ENCODE measurements at regions not wholly inside any gene's neighbourhood (a gene's known extent, or its start where the extent isn't known, plus 50 kb on each side); places are given as distances from the start of the nearest gene placed in this dataset.

- H3K36me3 ChIP-seq (ENCODE audit: control insufficient read depth, insufficient read depth, low read length) = no peaks in the 10 kb centered on the region
- no peaks in the 10 kb centered on the region for H3K27me3 ChIP-seq (ENCODE audit: control insufficient read depth, insufficient read depth, low read length)
- H3K9me3 ChIP-seq (ENCODE audit: control insufficient read depth, low read depth, low read length) = no peaks in the 10 kb centered on the region
- H3K4me3 ChIP-seq (ENCODE audit: low read length) = no peak overlapping the region
- DNase-seq = no peak
- no CpG with 5 or more reads among the region's 1 CpG for WGBS (ENCODE audit: insufficient coverage, low lambda C conversion rate)
- H3K4me1 ChIP-seq (ENCODE audit: control insufficient read depth, insufficient read depth, low read length) = no peaks in the 10 kb centered on the region
- H3K27ac ChIP-seq (ENCODE audit: low read length) = no peak overlapping the region
Measured at GRCh38 chr5:87574106-87574505, 161.4 kb upstream of the CCNH start.

GRCh38 chr5:87572611-87573010 is 159.9 kb upstream of the CCNH start:
- H3K9me3 ChIP-seq (ENCODE audit: control insufficient read depth, low read depth, low read length) = no peaks in the 10 kb centered on the region
- WGBS (ENCODE audit: insufficient coverage, low lambda C conversion rate) = no CpG with 5 or more reads among the region's 8 CpGs
- H3K27ac ChIP-seq (ENCODE audit: low read length) = no peak overlapping the region
- no peak overlapping the region for H3K4me3 ChIP-seq (ENCODE audit: low read length)
- DNase-seq = no peak
- H3K27me3 ChIP-seq (ENCODE audit: control insufficient read depth, insufficient read depth, low read length) = no peaks in the 10 kb centered on the region
- no peaks in the 10 kb centered on the region for H3K4me1 ChIP-seq (ENCODE audit: control insufficient read depth, insufficient read depth, low read length)
- H3K36me3 ChIP-seq (ENCODE audit: control insufficient read depth, insufficient read depth, low read length) = no peaks in the 10 kb centered on the region

GRCh38 chr5:87572090-87572489 is 159.4 kb upstream of the CCNH start:
- Histone ChIP-seq H3K27me3 (ENCODE audit: control insufficient read depth, insufficient read depth, low read length) (no peaks in the 10 kb centered on the region), H3K4me3 (ENCODE audit: low read length) (no peak overlapping the region), H3K4me1 (ENCODE audit: control insufficient read depth, insufficient read depth, low read length) (no peaks in the 10 kb centered on the region), H3K36me3 (ENCODE audit: control insufficient read depth, insufficient read depth, low read length) (no peaks in the 10 kb centered on the region), H3K9me3 (ENCODE audit: control insufficient read depth, low read depth, low read length) (no peaks in the 10 kb centered on the region), H3K27ac (ENCODE audit: low read length) (no peak overlapping the region)
- DNase-seq = no peak
- no CpG with 5 or more reads among the region's 2 CpGs for WGBS (ENCODE audit: insufficient coverage, low lambda C conversion rate)

- Histone ChIP-seq H3K27ac (ENCODE audit: low read length) (no peak overlapping the region), H3K36me3 (ENCODE audit: control insufficient read depth, insufficient read depth, low read length) (no peaks in the 10 kb centered on the region), H3K9me3 (ENCODE audit: control insufficient read depth, low read depth, low read length) (no peaks in the 10 kb centered on the region), H3K27me3 (ENCODE audit: control insufficient read depth, insufficient read depth, low read length) (no peaks in the 10 kb centered on the region), H3K4me1 (ENCODE audit: control insufficient read depth, insufficient read depth, low read length) (no peaks in the 10 kb centered on the region), H3K4me3 (ENCODE audit: low read length) (no peak overlapping the region)
- DNase-seq = no peak
- WGBS (ENCODE audit: insufficient coverage, low lambda C conversion rate) = no CpG with 5 or more reads among the region's 1 CpG
Measured at GRCh38 chr5:87570366-87570765, 157.6 kb upstream of the CCNH start.

DNA sequence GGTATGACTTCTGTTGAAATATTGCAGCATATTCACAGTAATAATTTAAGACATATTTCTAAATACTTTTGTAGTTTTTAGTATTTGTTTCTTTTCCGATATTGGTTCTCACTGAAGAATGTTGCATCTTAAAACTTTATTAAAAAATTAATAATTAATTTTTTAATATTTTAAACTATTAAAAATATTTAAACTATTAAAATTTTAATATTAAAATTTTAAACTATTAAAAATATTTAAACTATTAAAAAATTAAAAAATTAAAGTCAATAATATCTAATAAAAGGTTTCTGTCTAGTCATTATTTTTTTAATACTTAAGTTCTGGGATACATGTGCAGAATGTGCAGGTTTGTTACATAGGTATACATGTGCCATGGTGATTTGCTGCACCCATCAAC is 149.3 kb upstream of the CCNH start:
- Histone ChIP-seq H3K27ac (ENCODE audit: low read length) (no peak overlapping the region), H3K36me3 (ENCODE audit: control insufficient read depth, insufficient read depth, low read length) (no peaks in the 10 kb centered on the region), H3K4me1 (ENCODE audit: control insufficient read depth, insufficient read depth, low read length) (no peaks in the 10 kb centered on the region), H3K9me3 (ENCODE audit: control insufficient read depth, low read depth, low read length) (no peaks in the 10 kb centered on the region), H3K27me3 (ENCODE audit: control insufficient read depth, insufficient read depth, low read length) (no peaks in the 10 kb centered on the region), H3K4me3 (ENCODE audit: low read length) (no peak overlapping the region)
- no peak for DNase-seq
- WGBS (ENCODE audit: insufficient coverage, low lambda C conversion rate) = 100% methylated on average over 1 of the region's 1 CpG

- Histone ChIP-seq H3K36me3 (ENCODE audit: control insufficient read depth, insufficient read depth, low read length) (no peaks in the 10 kb centered on the region), H3K4me1 (ENCODE audit: control insufficient read depth, insufficient read depth, low read length) (no peaks in the 10 kb centered on the region), H3K27me3 (ENCODE audit: control insufficient read depth, insufficient read depth, low read length) (no peaks in the 10 kb centered on the region), H3K4me3 (ENCODE audit: low read length) (no peak overlapping the region), H3K9me3 (ENCODE audit: control insufficient read depth, low read depth, low read length) (no peaks in the 10 kb centered on the region), H3K27ac (ENCODE audit: low read length) (no peak overlapping the region)
- no peak for DNase-seq
- no CpG with 5 or more reads among the region's 2 CpGs for WGBS (ENCODE audit: insufficient coverage, low lambda C conversion rate)
Measured at GRCh38 chr5:87560528-87560927, 147.8 kb upstream of the CCNH start.

DNA sequence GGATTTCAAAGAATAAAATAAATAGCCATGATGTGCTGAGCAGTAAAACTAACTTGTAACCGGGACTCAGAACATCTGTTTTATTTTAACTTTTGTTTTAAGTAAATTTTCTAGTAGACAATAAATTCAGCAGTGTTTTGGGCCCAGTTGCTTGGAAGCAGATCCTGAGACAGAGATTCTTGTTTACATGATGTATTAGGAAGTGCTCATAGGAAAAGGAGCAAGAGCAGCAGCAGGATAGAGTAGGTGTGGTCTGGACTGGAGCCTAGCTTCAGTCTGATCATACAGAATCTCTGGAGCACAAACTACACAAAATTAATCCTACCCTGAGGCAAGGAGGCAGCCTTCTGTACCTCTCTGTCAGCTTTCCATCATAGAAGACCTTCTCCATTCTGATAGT is 139.2 kb upstream of the CCNH start:
- H3K4me3 ChIP-seq (ENCODE audit: low read length) = no peak overlapping the region
- WGBS (ENCODE audit: insufficient coverage, low lambda C conversion rate) = no CpG with 5 or more reads among the region's 1 CpG
- H3K27ac ChIP-seq (ENCODE audit: low read length) = no peak overlapping the region
- H3K27me3 ChIP-seq (ENCODE audit: control insufficient read depth, insufficient read depth, low read length) = no peaks in the 10 kb centered on the region
- peak; percentile 1 to 4 for DNase-seq
- no peaks in the 10 kb centered on the region for H3K36me3 ChIP-seq (ENCODE audit: control insufficient read depth, insufficient read depth, low read length)
- H3K4me1 ChIP-seq (ENCODE audit: control insufficient read depth, insufficient read depth, low read length) = no peaks in the 10 kb centered on the region
- no peaks in the 10 kb centered on the region for H3K9me3 ChIP-seq (ENCODE audit: control insufficient read depth, low read depth, low read length)

DNA sequence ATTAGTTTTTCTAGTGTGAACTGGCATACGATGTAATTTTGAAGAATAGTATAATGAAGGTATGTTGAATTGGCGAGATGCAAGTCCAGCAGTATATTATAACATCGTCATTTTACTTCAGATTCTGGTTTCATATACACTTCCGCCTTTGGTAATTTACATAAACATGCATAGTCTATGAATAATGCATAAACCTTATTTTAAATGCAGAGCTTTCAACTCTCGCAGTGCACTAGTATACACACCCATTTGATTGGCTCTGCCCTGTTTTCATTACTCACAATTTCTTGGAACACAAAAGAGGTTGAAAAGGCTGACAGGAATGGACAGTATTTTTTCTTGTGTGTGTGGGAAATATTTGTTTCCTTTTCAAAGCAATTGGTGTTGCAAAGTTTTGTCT is 128.9 kb upstream of the CCNH start:
- 95% methylated on average over 3 of the region's 5 CpGs for WGBS (ENCODE audit: insufficient coverage, low lambda C conversion rate)
- Histone ChIP-seq H3K27ac (ENCODE audit: low read length) (no peak overlapping the region), H3K27me3 (ENCODE audit: control insufficient read depth, insufficient read depth, low read length) (no peaks in the 10 kb centered on the region), H3K4me3 (ENCODE audit: low read length) (no peak overlapping the region), H3K9me3 (ENCODE audit: control insufficient read depth, low read depth, low read length) (no peaks in the 10 kb centered on the region), H3K4me1 (ENCODE audit: control insufficient read depth, insufficient read depth, low read length) (no peaks in the 10 kb centered on the region), H3K36me3 (ENCODE audit: control insufficient read depth, insufficient read depth, low read length) (no peaks in the 10 kb centered on the region)
- DNase-seq = no peak

DNA sequence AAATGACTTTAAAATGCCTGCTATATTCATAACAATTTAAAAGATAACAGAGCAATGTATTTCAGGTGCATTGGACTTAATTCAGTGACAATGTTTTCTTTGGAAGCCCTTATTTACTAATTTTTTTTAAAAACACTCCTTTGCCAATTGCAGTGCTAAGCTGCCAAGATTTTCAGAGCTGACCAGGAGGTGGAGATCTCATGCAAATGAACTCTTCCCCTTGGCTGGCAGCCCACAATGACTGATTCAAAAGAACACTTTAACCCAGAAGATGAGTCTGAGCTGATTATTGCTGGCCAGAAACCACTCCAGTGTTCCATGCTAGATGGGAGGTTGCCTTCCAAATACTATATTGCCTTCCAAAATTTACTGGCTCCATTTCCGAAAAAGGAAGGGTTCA is 128.3 kb upstream of the CCNH start:
- peak; percentile 7 to 14 for DNase-seq
- Histone ChIP-seq H3K27ac (ENCODE audit: low read length) (no peak overlapping the region), H3K9me3 (ENCODE audit: control insufficient read depth, low read depth, low read length) (no peaks in the 10 kb centered on the region), H3K4me1 (ENCODE audit: control insufficient read depth, insufficient read depth, low read length) (no peaks in the 10 kb centered on the region), H3K27me3 (ENCODE audit: control insufficient read depth, insufficient read depth, low read length) (no peaks in the 10 kb centered on the region), H3K36me3 (ENCODE audit: control insufficient read depth, insufficient read depth, low read length) (no peaks in the 10 kb centered on the region), H3K4me3 (ENCODE audit: low read length) (no peak overlapping the region)
- WGBS (ENCODE audit: insufficient coverage, low lambda C conversion rate) = no CpG with 5 or more reads among the region's 1 CpG

DNA sequence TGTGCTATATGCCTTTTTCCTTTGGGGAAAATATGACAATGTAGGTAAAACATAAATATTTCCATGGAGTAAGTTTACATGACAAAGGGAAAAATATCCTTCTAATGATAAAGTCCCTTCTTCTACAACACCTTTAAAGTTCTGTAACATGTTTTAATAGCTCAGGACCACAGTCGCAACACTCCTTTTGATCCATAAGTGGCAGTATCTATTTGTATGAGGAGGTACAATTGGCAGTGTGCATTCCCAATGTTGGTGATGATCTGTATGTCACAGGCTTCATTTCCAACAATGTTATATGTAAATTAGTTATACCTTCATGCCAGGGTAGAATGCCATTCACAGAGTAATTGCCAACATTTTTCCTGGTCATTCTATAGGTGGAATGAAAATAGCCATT is 127.1 kb upstream of the CCNH start:
- no CpG with 5 or more reads among the region's 1 CpG for WGBS (ENCODE audit: insufficient coverage, low lambda C conversion rate)
- H3K27me3 ChIP-seq (ENCODE audit: control insufficient read depth, insufficient read depth, low read length) = no peaks in the 10 kb centered on the region
- no peak overlapping the region for H3K27ac ChIP-seq (ENCODE audit: low read length)
- H3K4me3 ChIP-seq (ENCODE audit: low read length) = no peak overlapping the region
- DNase-seq = no peak
- H3K9me3 ChIP-seq (ENCODE audit: control insufficient read depth, low read depth, low read length) = no peaks in the 10 kb centered on the region
- H3K4me1 ChIP-seq (ENCODE audit: control insufficient read depth, insufficient read depth, low read length) = no peaks in the 10 kb centered on the region
- H3K36me3 ChIP-seq (ENCODE audit: control insufficient read depth, insufficient read depth, low read length) = no peaks in the 10 kb centered on the region

- Histone ChIP-seq H3K27ac (ENCODE audit: low read length) (no peak overlapping the region), H3K4me3 (ENCODE audit: low read length) (no peak overlapping the region), H3K36me3 (ENCODE audit: control insufficient read depth, insufficient read depth, low read length) (no peaks in the 10 kb centered on the region), H3K27me3 (ENCODE audit: control insufficient read depth, insufficient read depth, low read length) (no peaks in the 10 kb centered on the region), H3K9me3 (ENCODE audit: control insufficient read depth, low read depth, low read length) (no peaks in the 10 kb centered on the region), H3K4me1 (ENCODE audit: control insufficient read depth, insufficient read depth, low read length) (no peaks in the 10 kb centered on the region)
- DNase-seq = no peak
Measured at GRCh38 chr5:87536365-87536764, 123.6 kb upstream of the CCNH start.
